ENCODE measurements at regions not wholly inside any gene's neighbourhood (a gene's known extent, or its start where the extent isn't known, plus 50 kb on each side); places are given as distances from the start of the nearest gene placed in this dataset.

- H3K27ac ChIP-seq (ENCODE audit: low read depth in 2 of 2, low read length in 1 of 2) = no peak overlapping the region
- 42% methylated on average over 4 of the region's 4 CpGs for WGBS (ENCODE audit: low lambda C conversion rate)
- peak; percentile 46 for DNase-seq
- H3K27me3 ChIP-seq (ENCODE audit: insufficient read depth) = no peaks in the 10 kb centered on the region
- no peak overlapping the region; a peak in 1 of 4 replicates for H3K4me3 ChIP-seq (ENCODE audit: low read depth in 2 of 2, low read length in 1 of 2)
- ChIA-PET CTCF (interaction anchor here (0.5 to 2.6 kb wide), 23 partner anchors 9 to 1161 kb away, joined by 3 to 18 read pairs (median 4); no protein-coding TSS in a partner anchor), POLR2A (no interaction called here)
- TF ChIP-seq MEF2A (IDR thresholded peaks at IDR 0.05; ENCODE audit: borderline replicate concordance, low read depth) = no peak
- TF ChIP-seq ZBTB33 (IDR thresholded peaks at IDR 0.05; ENCODE audit: borderline replicate concordance, low read depth) = no peak
- TF ChIP-seq SMC3 (IDR thresholded peaks at IDR 0.05; ENCODE audit: low read depth, low read length) = peak; percentile 43
- no peak for TF ChIP-seq IRF3 (IDR thresholded peaks at IDR 0.05; ENCODE audit: low read depth, low read length)
- TF ChIP-seq CHD2 (IDR thresholded peaks at IDR 0.05; ENCODE audit: low read length, partially characterized antibody) = peak; percentile 3
- peak; percentile 68 for TF ChIP-seq RAD21 (IDR thresholded peaks at IDR 0.05; ENCODE audit: low read length)
- TF ChIP-seq RCOR1 (IDR thresholded peaks at IDR 0.05; ENCODE audit: low read length) = 0 out of 2 replicates have a peak, but pooled peaks have one; percentile 21
- TF ChIP-seq FOXJ3 (CRISPR knock-in tag; IDR thresholded peaks at IDR 0.05) = no peak
- no peak for TF ChIP-seq RXRA (IDR thresholded peaks at IDR 0.05; ENCODE audit: borderline replicate concordance, low read depth)
- no peak for TF ChIP-seq GATA2 (CRISPR knock-in tag; IDR thresholded peaks at IDR 0.05)
- TF ChIP-seq CTCF (IDR thresholded peaks at IDR 0.05) = peak; percentile 100
- no peaks in the 10 kb centered on the region for H3F3A ChIP-seq (replicated peaks; ENCODE audit: insufficient read depth)
- H4K20me1 ChIP-seq (ENCODE audit: insufficient read depth) = no peaks in the 10 kb centered on the region
- H3K9ac ChIP-seq = no peak overlapping the region
- peaks cover 0 to 6% of the 10 kb centered on the region in 2 experiments for H3K36me3 ChIP-seq (replicated peaks in 1 of 2; ENCODE audit: control insufficient read depth in 1 of 2, insufficient read depth in 2 of 2, low read length in 1 of 2)
- H3K9me2 ChIP-seq = no peaks in the 10 kb centered on the region
- H2AFZ ChIP-seq (ENCODE audit: low read depth) = no peak overlapping the region
- H3K4me2 ChIP-seq = no peak overlapping the region
- H3K79me2 ChIP-seq (ENCODE audit: insufficient read depth) = no peaks in the 10 kb centered on the region
- no peaks in the 10 kb centered on the region for H3K4me1 ChIP-seq (ENCODE audit: control insufficient read depth in 1 of 2, insufficient read depth in 2 of 2, low read depth in 1 of 2, low read length in 1 of 2)
- H3K9me3 ChIP-seq = peaks cover 13% of the 10 kb centered on the region; the same call in 1 of the 2 replicates
Measured at GRCh38 chr7:113710310-113711096, 208.3 kb downstream of the PPP1R3A start.
